Omental fat pad (tissue), 3 donors: ENCODE measurements at regions not wholly inside any gene's neighbourhood (a gene's known extent, or its start where the extent isn't known, plus 50 kb on each side); places are given as distances from the start of the nearest gene placed in this dataset.

Experiments
- ATAC-seq: fragments of 150-250 bp; one replicate; pipeline ENCODE4 v1.9.1; 2016; ENCODE audit warnings: mild to moderate bottlenecking, moderate library complexity; ENCODE audit not compliant: low FRiP score
- DNase-seq: peaks from one replicate; pipeline ENCODE4 v3.0.0-alpha.2; 2019; ENCODE audit warnings: low spot score
- TF ChIP-seq, protein P1 (sequence below), 3 donors: fragments of 450-650 bp; IDR thresholded peaks; one replicate each; pipeline ENCODE4 v1.5.1; 2016 to 2017; ENCODE audit warnings: antibody characterized with exemption in 3 of 3, mild to moderate bottlenecking in 3 of 3, moderate library complexity in 2 of 3

DNA sequence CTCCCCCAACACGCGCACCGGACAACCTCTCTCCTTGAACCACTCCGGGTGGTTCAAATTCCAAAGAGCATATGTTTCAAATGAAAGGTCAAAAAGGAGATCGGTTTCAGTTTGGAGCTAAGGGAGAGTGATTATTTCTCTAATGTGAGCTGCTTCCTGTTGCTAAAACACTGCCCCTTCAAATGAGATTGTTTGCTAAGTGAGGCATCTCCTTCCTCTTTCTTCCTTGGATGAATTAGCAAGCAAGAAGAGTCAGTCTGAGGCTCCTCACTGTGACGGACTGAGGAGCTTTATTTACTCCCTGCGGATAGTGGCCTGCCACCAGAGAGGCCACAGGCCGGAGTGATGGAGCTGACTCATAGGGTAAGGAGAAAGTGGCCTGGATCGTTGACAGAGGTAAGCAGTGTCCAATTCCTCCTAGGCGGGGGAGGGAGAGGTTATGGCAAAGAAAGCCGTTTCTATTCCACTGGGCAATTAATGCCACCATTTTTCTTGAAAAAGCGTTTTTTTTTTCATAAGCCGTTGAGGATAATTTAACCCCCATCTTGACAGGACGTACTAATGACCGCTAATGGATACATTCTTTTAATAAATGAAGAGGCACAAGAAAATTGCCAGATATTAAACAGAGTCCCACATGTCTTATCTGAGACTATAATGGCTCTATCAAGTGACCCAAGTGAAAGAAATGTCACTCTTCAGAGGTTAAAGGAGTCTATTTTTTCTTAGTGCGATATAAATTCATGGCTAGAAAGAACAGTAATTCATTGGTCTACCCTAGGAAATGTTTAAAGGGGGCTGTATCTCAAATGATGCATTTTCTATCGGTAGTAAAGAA is 167.0 kb upstream of the ANKRD28 start:
- DNase-seq (no peak), ATAC-seq (no peak)
- TF ChIP-seq, protein P1, sequence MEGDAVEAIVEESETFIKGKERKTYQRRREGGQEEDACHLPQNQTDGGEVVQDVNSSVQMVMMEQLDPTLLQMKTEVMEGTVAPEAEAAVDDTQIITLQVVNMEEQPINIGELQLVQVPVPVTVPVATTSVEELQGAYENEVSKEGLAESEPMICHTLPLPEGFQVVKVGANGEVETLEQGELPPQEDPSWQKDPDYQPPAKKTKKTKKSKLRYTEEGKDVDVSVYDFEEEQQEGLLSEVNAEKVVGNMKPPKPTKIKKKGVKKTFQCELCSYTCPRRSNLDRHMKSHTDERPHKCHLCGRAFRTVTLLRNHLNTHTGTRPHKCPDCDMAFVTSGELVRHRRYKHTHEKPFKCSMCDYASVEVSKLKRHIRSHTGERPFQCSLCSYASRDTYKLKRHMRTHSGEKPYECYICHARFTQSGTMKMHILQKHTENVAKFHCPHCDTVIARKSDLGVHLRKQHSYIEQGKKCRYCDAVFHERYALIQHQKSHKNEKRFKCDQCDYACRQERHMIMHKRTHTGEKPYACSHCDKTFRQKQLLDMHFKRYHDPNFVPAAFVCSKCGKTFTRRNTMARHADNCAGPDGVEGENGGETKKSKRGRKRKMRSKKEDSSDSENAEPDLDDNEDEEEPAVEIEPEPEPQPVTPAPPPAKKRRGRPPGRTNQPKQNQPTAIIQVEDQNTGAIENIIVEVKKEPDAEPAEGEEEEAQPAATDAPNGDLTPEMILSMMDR (IDR thresholded peaks at IDR 0.05) = no peak

DNA sequence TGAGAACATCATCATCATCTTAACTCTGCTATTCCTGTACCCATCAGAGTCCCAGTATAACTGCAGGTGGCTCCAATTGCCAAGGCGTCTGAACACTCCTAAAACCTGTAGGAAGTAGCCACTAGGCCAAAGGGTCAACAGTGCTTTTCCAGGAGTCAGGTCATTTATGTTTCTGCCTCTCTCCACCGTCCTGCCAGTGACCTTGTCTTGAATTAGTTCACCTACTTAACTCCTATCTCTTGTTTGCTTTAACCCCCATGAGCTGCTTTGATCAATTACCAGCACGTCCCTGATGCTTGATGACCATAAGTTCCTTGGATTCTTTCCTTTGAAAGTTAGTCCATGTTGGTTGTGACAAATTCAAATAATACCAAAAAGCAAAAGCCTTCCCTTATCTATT is 169.8 kb upstream of the ANKRD28 start:
- TF ChIP-seq, protein P1 (IDR thresholded peaks at IDR 0.05) = no peak
- ATAC-seq = no peak
- no peak for DNase-seq

DNA sequence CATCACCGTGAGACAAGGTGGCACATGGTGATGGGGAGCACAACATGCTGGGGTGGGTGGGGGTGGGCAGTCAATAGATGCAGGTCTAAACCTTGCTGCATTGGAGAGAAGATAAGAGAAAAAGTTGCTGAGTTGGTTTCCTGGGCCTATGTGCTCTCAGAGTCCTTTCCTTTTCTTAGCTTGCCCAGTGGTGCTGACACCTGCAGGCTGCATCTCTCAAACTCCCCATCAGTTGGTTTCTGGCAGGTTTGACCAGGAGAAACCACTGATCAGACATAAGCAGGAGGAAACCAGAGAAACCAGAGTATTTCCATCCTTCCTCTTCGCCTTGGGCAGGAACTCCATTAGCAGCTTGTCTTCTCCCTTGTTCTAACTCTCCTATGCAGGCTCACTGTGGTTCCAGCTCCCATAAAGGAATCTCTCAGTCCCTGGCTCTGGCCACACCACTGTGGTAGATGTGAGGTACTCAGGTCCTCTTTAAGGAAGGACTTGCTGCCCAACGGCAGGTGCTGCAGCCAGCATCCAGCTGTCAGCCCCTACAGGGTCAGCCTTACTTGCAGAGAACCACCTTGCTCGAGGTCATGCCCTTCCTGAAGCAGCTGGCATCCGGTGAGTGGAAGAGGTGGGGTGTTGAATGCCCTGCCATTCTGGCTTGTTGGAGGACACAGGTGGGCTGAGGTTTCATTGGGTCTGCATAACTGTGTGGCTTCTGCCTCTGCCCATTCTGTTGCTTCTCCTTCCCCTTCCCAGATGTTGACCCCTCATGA is 172.3 kb upstream of the ANKRD28 start:
- ATAC-seq = no peak
- no peak for DNase-seq
- TF ChIP-seq, protein P1 (IDR thresholded peaks at IDR 0.05) = no peak

DNA sequence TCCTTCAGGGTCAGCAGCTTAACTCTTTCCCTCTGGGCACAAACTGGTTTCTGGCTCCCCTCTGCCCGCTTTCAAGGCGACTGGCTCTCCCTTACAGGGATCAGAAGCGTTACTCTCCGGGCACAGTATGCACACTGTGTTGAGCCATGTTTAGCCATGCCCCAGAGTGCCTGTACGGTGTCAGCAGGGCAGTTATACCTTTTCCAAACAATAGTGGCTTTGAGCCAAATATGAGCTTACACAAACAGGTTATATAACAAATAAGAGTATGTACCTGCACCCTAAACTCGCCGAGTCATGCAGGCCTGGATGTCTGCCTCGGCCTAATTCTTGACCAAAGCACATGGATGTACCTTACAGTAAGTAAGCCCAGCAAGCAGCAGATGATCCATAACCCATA is 175.6 kb upstream of the ANKRD28 start:
- DNase-seq = no peak
- no peak for ATAC-seq
- TF ChIP-seq, protein P1 (IDR thresholded peaks at IDR 0.05) = no peak

DNA sequence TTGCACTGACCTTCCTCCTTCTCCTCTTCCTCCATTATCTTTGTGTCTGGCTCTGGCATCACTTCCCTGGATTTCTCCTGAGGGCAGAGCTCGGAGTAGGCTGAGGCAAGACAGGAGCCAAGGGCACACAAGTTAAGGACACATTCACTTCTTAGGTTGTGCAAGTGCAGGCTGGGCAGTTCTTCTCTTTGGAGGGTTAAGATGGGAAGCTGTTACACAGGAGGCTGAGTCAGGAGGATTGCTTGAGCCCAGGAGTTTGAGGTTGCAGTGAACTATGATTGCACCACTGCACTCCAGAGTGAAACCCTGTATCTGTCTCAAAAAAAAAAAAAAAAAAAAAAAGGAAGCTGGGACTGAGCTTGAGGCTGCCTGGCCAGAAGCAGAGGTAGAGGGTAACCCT is 176.2 kb upstream of the ANKRD28 start:
- no peak for ATAC-seq
- TF ChIP-seq, protein P1 (IDR thresholded peaks at IDR 0.05) = no peak

DNA sequence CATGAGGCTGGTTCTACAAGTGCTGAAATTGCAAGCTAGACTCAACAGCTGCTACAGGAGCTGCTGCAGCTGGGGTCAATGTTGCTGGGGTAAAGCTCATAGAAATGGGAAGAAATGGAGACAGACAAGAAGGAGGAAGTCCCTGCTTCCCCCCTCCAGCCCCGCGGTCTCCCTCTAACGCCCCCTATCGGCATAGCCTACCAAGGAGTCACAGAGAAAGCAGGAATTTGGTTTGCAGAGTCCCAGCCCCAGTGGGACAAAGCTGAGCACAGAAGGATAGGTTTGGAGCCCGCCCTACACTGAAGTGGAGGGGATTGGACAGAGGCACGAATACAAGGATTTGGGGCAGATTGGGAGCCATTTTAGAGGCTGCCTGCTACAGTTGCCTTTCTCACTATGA is 176.9 kb upstream of the ANKRD28 start:
- ATAC-seq (no peak), DNase-seq (no peak)
- TF ChIP-seq, protein P1 (IDR thresholded peaks at IDR 0.05) = no peak

More for the DNA sequence above, 176.2 kb upstream of the ANKRD28 start:
- no peak for DNase-seq
